GM18526 (cell line): ENCODE measurements at regions not wholly inside any gene's neighbourhood (a gene's known extent, or its start where the extent isn't known, plus 50 kb on each side); places are given as distances from the start of the nearest gene placed in this dataset.

Source experiments
- POLR2A ChIP-seq: IDR thresholded peaks from 3 replicates; pipeline ENCODE4 v1.6.1; 2011; ENCODE audit not compliant: insufficient read length; ENCODE audit errors: extremely low read depth

- TF ChIP-seq POLR2A = no peak
Measured at GRCh38 chr6:25023781-25024180, 88.0 kb upstream of the RIPOR2 start.

GRCh38 chr6:25024821-25025220, 89.1 kb upstream of the RIPOR2 start:
- TF ChIP-seq POLR2A = no peak

GRCh38 chr6:25025248-25025918, 89.6 kb upstream of the RIPOR2 start:
- TF ChIP-seq POLR2A = no peak

DNA sequence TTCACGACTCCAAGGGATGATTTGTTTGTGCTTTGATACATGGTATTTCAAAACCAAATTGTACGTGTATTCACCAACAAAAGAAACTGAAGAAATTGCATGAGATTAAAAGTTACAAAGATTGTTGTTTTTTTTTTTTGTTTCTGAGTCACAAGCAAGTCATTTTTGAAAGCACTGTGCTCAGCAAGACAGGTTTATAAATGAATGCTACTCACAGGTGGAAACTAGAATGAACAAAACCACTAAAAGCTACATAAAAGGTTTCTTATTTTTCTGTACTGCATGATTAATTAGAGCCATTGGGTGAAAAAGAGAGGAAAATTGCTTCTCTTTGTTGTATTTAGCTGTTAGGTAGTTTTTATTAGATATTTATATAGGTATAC, 90.2 kb upstream of the RIPOR2 start:
- no peak for TF ChIP-seq POLR2A

DNA sequence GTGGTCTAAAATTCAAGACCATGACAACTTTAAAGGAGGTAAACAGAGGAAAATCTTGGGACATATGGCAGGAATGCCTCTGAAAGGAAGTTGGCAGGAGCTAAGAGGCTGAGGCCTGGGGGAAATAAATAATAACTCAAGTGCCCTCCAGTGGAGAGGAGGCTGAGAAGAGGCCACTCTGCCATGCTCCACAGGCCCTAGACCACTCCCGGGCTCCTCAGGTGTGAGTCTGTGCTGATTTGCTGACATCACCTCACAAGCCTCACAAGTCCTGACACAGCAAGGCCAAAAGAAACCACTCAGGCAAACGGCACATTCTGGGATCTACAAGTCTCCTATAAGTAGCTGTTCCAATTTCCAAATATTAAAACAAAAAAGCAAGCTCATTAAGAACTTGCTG, 91.0 kb upstream of the RIPOR2 start:
- no peak for TF ChIP-seq POLR2A

DNA sequence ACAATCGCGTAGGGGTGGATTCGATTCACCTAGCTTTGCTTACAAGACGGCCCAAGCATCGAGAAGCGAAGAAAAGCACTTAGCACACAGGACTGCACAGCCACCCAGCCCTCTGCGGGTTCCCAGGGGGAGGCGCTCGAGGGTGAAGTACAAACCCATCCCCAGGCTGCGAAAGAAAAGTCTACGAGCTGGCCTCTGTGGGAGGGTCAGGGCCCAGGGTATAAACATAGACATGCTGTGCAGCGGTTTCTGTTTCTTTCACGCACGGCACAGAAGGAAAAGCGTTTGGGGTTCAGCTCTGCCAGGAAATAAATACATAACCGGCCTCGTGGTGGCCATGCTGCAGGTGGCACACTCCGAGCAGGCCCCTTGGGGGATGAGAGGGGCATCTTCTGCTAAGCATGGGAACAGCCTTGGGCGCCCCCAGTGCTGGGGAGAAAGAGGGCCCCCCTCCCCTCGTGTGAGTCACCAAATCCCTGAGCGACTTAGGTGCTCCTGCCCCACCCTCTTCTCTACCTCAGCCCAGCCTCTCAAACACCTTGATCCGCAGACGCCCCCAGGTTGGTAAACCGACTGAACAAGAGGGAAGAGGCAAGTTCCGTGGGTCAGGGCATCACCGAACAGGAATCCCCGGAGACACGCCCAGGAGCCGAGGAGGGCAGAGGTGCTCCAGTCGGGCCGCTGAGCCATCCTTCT, 91.6 kb upstream of the RIPOR2 start:
- no peak for TF ChIP-seq POLR2A

DNA sequence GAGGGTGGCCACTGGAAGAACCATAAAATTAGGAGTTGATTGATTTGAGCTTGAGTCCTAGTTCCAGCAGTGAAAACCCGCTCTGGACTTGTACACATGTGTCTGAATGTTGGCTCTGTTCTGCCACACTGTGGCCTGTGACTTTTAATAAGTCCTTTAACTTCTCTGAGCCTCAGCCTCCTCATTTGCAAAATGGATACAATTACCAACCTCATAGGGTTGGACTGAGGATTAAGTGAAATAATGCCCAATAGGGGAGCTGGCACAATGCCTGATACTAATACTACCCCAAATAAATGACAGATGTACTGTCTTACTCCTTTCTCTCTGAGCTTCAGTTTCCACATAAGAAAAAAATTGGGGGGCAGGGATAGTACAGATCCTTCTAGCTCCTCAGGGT, 92.6 kb upstream of the RIPOR2 start:
- no peak for TF ChIP-seq POLR2A

GRCh38 chr6:25032934-25033333, 97.2 kb upstream of the RIPOR2 start:
- no peak for TF ChIP-seq POLR2A

DNA sequence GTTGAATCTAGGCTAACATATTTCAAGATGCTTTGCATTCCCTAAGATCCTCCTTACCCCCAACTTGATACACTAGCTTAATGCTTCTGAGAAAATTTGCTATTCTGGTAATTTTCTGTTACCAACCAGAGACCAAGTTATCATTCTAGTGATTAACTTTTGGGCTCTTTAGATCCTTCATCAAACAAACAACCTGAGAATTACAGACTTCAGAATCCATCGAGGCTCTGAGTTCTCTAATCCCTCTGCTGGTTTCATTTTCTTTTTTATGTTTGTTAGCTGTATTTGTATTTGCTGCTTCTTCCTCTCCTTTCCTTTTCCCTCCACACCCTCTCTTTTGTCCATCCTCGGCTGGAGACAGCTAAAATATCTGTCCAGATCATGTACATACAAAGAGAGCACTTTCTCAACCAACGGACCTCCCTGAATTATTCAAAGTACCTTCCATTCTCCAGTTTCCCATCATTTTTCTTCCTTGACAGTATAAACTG, 98.7 kb upstream of the RIPOR2 start:
- no peak for TF ChIP-seq POLR2A

DNA sequence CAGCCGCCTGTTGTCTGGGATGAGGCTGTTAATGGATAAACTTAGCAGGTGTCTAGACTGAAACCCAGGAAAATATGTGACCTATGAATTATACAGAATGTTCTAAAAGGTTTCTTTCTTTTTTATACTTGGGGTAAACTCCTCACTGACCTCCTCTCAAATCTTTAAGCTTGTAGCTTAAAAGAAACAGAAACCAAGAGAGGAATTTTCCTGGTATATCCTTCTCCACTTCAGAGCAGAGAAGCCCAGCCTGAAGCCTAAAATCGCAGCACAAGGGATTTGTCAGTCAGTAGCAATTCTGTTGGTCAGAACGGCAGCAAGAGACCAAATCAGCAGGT, 99.4 kb upstream of the RIPOR2 start:
- TF ChIP-seq POLR2A = no peak

DNA sequence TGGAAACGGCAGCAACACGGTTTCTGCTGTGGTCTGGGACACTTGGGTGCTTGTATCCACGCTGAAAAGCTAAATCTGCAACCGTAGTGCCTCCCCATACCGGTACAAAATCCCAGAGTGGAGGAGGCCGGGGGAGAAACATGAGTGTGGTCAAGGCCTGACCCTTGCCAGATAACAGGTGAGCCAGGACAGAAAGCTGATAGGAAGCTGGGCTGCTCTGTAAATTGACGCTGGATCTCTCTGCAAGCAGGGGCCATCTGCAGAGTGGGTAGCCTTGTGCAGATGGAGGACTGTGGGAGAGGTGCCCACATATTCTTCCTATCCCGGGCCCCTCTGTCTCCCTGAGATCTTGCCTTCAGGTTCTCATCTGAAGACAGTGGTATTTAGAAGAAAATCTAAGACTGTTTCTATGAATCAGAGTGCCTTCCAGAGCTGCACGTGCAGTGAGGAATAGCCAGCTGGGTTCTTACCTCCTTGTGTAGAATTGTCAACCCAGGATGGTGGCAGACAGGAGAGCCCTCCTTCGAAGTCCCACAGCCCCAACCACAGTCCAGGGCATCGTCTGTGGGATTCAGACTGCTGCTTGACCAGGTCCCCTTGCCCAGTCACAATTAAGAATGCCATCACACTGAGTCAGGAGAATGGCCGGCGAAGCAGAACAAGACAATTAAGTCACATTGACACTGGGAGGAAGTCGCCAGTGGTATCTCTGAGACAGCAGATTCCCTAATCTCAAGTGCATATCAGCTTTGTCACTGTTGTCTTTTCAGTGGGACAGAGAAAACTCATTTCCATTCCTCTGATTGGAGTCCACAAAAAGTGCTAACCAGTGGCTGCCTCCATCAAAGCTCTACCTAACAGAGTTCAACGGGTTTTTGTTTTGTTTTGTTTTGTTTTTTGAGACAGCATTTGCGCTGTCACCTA, 100.0 kb upstream of the RIPOR2 start:
- no peak for TF ChIP-seq POLR2A

GRCh38 chr6:25036461-25036860, 100.7 kb upstream of the RIPOR2 start:
- TF ChIP-seq POLR2A = no peak

- TF ChIP-seq POLR2A = no peak
Measured at GRCh38 chr6:25038300-25038699, 102.5 kb upstream of the RIPOR2 start.

DNA sequence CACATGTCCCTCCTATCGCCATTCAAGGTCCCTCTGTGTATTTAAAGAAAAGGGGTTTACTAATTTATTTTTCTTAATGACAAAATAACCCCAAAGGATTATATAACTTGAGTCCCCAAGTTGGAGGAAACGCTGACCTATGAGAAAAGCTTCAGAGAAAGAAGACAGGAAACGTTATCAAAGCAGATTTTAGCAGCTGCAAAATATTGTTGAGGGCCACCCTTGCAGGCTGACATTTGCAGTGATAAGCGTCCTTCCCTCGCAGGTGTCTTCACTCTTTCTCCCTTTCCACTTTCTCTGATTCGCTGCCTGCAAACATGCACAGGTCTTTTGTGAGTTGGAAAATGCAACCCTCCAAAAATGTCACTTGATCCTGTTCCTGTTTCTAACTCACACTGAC, 103.2 kb upstream of the RIPOR2 start:
- no peak for TF ChIP-seq POLR2A

DNA sequence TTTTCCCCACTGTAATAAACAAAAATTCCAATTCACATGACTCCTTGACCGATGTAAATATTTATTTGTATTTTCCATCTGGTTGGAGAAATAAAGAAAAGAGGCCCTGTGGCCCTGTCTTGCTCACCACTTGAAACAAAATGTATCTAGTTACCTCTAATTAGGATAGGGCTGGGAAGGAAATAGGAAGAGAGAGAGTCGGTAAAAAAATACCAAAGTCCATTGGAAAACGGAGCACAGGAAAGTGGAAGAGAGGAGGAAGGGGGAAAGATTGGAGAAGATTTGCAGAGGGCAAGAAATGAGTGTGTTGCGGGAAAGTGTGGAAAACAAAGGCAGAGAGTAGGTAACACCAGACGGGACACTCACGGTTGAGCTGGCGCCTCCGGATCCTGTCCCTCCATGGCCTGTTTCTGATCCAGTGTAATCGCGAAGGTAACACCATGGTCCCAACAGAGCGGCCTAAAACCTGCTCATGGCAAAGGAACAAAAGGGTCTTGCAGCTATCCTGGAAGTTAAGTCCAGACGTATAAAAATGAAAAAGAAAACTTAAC, 105.8 kb upstream of the RIPOR2 start:
- no peak for TF ChIP-seq POLR2A
